AG20443 (cell line): ENCODE measurements at regions not wholly inside any gene's neighbourhood (a gene's known extent, or its start where the extent isn't known, plus 50 kb on each side); places are given as distances from the start of the nearest gene placed in this dataset.
A peak's percentile ranks its signal among the peaks of the same experiment; 100 is the strongest.

Source experiments
- DNase-seq: peaks from one replicate; pipeline ENCODE4 v3.0.0; 2012; ENCODE audit warnings: low spot score, mixed read lengths

DNA sequence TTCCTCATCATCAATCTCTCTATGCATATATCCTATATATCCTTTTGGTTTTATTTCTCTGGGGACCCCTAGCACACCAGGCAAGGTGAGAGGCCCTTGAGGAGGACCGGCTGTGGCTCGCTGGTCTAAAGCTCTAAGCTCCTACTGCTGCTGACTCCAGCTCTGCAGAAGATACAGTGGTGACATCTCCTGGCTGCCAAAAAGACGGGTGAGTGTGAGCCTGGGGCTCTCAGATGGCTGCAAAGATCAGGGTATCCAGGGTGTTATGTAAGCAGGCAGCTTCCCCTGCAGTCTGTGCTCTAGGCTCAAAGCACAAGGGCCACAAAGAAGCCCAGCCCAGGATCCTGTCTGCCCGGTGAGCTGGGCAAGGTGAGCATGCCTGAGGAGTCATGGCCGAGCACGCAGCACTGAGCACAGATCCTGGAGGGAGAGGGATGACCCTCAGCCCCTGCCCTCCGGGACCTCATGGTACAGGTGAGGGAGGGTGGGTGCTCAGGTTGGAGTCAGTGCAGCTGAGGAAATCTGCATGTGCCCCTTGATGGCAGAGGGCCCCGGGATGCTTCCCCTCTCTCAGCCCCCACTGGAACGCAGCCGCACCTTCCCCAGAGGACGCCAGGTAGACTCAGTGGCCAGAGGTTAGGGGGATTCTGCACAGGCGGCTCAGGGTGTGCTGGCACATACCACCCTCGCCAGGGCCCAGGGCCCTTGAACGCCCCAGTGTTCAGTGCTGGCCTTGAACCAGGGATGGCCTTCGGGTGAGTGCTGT lies 95.4 kb upstream of the INSIG1 start:
- no peak for DNase-seq

- no peak for DNase-seq
These were observed 94.4 kb upstream of the INSIG1 start for GRCh38 chr7:155203059-155203881.

- DNase-seq: no peak
These were observed 93.6 kb upstream of the INSIG1 start for GRCh38 chr7:155203882-155204691.

DNA sequence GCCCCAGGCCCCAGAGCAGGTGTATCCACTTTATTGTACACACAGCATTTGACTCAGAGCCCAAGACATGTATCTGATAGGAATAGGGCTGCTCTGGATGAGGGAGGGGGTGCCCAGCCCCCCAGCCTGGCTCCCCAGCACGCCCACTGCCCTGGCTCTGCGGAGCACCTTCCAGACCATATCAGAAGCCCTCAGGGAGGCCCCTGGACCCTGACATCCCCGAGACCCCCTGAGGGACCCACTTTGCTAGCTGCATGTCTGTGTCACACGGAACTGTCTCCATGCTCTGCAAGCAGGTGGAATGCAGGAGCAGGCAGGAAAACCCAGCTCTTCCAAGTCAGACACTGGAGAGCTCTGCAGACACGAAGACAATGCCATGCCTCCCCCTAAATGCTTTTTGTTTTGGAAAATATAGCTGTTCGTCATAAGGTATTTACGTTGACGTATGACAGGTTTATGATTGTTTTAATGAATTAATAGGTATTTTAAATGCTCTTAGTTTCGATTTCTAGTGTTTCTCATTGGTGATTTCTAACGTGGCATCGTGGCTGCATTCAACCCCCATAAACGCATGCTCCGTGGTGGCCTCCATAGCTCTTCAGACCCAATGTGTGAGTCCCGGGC lies 92.8 kb upstream of the INSIG1 start:
- no peak for DNase-seq

DNA sequence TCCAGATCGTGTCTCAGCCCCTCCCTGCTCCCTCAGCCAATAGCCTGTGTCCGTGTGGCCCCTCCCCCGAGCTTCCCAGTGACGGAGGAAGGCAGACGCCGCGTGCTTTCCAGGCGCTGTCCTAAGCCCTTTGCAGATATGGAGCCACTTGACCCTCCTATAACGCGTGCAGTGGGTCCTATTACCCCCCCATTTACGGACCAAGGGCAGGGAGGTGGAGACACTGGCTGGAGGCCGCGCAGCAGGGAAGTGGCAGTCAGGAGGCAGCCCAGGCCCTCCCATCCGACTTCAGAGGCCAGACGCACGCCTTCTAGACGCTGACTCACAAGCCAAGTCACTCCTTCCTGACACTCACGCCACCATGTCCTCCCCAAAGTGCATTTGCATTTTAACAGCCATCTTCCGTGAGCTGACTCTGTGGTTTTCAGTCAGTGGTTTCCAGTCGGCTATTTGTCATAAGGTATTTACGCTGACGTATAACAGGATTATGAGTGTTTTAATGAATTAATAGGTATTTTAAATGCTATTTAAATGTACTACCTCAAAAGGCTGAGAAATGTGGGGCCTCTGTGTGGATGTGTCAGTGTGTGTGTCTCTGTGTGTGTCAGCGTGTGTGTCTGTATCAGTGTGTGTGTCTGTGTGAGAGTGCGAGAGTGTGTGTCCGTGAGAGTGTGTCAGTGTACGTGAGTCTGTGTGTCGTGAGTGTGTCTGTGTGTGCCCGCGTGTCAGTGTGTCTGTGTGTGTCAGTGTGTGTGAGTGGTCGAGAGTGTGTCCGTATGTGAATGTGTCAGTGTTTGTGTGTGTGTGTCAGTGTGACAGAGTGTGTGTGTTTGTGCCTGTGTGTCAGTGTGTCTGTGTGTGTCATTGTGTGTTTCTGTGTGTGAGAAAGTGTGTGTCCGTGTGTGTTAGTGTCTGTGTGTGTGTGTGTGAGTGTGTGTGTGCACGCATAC lies 92.0 kb upstream of the INSIG1 start:
- peak; percentile 96 for DNase-seq

GRCh38 chr7:155206318-155207020 lies 91.2 kb upstream of the INSIG1 start:
- peak; percentile 59 for DNase-seq

GRCh38 chr7:155207326-155208002 lies 90.2 kb upstream of the INSIG1 start:
- no peak for DNase-seq

DNA sequence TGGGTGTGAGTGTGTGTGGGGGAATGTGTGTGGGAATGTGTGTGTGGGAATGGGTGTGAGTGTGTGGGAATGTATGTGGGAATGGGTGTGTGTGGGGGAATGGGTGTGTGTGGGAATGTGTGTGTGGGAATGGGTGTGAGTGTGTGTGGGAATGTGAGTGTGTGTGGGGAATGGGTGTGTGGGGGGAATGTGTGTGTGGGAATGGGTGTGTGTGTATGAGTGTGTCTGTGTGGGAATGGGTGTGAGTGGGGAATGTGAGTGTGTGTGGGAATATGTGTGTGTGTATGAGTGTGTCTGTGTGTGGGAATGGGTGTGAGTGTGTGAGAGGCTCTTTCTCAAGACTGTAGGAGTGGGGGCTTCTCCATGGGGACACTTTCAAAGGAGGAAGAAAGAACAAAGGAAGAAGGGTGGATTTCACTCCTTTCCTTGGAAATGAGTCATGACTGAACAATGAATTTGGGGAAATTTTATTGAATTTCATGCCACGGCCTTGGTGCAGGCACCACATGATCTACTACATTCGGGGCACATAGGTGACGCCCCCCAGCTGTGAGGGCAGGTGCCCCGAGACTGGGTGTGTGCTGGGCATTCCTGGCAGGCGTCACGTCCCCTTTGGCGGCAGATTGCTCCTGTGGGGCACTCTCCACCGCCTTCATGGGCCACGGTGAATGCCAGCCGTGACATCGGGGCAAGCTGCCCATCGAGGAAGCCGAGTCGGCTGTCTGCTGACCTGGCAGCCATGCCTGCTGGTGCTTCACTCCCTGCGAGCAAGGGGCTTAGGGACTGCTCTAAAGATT lies 88.8 kb upstream of the INSIG1 start:
- peak; percentile 57 for DNase-seq

DNA sequence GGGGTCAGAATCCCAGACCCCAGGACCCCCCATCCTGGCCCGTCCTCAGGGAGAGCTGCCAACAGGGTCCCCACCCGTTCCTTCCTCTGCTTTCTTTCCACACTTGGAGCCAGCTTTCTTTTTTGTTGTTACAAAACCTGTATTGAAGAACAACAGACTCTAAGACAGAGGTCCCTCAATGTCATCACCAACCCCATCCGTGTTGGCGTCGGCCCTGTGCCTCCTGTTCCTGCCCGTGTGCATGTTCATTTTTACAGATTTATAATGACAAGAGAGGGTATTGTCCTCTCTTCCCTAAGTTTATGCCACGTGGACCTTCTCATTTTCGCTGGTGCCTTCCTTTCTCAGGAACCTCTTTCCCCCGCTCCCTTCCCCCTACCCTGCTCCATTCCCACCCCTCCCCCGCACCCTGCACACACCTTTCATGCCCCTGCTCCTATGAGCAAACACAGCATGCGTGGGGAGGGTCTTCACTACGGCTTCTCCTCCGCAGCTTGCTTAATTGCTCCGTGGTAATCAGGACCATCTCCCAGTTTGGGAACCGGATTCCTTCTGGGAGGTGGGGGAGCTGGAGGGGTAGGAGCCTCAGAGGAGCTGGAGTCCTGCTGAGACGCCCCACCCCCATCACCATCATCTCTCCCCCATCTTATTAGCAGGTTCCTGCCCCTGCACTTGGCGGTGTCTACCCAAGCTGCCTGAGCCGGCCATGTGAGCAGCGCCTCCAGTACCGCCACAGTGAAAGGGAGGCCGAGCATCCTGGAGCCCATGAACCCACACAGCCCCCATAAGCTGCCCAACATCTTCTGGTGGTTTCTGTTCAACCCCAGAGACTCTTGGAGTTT lies 88.0 kb upstream of the INSIG1 start:
- no peak for DNase-seq

- DNase-seq: no peak
These were observed 87.3 kb upstream of the INSIG1 start for GRCh38 chr7:155210356-155210755.

- no peak for DNase-seq
These were observed 86.5 kb upstream of the INSIG1 start for GRCh38 chr7:155211173-155211572.

GRCh38 chr7:155211761-155212160 lies 85.9 kb upstream of the INSIG1 start:
- DNase-seq: no peak

- DNase-seq: no peak
These were observed 85.2 kb upstream of the INSIG1 start for GRCh38 chr7:155212301-155213015.

DNA sequence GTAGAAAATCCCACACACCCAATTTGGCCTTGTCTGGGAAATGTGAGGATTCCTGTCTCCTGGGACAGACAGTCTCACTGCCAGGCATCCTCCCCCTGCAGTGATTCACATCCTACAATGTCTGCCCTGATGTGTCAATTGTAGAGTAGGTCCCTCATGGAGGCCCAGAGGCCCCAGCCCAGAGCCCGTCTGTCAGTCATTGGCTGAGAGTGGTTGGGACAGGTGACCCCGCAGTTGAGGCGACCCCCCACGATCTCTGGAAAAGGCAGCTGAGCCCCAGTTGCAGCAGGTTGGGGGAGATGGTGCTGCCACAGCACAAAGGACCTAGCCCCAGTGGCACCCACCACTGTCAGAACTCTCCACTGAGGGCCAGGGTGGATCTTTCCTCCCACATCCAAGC lies 84.3 kb upstream of the INSIG1 start:
- peak; percentile 75 for DNase-seq

GRCh38 chr7:155213955-155214740 lies 83.5 kb upstream of the INSIG1 start:
- peak; percentile 74 for DNase-seq

GRCh38 chr7:155215576-155216325 lies 81.9 kb upstream of the INSIG1 start:
- no peak for DNase-seq
